Activated effector memory CD4-positive, alpha-beta T cell treated with anti-CD3 and anti-CD28 coated beads, Interleukin-2, amount 50 U/mL, for 16 hours (primary cell): ENCODE measurements at regions not wholly inside any gene's neighbourhood (a gene's known extent, or its start where the extent isn't known, plus 50 kb on each side); places are given as distances from the start of the nearest gene placed in this dataset.

ENCODE experiments used
- DNase-seq: peaks from one replicate; pipeline ENCODE4 v3.0.0-alpha.2; 2020

DNA sequence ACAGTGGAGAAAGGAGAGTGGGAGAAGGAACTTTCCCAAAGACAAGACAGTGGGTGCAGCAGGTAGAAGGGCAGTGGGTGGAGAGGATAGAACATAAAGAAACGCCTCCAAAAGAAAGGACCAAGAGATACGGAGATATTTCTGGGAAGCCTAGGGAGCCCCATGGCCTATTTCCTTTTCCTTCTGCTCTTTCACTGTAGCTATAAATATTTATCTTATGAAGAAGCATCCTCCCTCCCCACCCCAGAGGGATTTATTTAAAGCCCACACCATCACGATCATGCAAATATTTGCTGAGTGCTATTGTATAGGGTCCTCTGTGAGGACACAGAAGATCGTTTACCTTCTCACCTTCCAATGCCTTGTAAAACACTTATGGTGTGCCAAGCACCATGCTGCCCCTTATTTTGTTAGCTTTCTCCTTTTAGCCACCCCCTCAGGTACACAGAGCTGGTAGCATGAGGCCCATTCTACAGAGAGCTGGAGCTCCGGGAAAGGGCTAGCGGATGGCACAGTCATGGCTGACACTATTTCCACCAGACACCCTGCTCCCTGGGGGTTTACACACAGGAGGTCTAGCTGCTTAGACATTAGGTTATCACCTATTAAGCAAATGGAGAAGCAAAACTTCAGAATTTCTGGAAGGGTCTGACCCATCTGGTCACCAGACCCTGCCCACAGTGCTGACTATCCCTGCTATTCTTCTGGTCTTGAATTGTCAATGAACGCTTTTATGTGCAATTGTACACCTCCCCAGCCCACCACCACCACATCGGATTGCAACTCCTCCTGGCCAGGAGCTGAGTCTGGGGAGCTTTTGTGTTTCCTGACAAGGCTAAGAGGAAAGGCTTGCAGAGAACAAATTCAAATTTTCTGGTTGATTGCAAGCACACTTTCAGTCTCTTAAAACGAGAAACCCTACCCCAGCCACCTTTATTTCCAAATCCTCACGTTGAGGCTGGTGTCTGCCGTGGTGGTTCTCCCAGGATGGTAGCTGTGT is 91.8 kb upstream of the KLF7 start:
- no peak for DNase-seq

DNA sequence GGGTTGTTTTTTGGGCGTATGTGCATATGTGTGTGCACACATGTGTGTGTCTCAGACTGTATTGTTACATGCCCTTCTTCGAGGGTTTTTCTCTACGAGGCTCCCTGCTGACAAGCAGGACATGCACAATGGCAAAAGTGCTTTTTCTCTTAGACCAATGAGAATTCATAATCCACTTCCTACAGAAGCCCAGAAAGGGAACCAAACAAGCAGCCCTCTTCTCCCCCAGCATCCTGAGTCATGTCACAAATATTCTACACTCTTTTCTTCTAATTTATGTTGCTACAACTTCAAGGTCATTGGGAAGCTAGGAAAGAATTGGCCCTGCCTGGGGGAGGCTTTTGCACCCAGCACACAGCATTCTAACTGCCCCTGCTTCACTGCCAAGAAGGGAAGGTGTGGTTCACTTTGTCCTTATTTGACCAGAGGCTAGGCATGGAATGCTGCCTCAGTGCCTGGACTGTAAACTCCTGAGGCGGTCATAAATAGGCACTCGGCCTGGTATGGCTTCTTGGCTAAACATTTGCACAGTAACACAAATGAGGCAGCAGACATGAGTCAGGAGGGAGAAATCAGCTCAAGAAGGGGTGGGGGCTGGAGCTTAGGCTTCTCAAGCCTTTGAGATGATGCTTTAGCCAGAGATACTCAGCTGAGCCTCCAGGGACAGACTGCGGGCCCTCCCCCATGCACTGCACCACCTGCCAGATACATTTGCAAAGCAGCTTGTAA is 92.7 kb upstream of the KLF7 start:
- DNase-seq, result no peak

DNA sequence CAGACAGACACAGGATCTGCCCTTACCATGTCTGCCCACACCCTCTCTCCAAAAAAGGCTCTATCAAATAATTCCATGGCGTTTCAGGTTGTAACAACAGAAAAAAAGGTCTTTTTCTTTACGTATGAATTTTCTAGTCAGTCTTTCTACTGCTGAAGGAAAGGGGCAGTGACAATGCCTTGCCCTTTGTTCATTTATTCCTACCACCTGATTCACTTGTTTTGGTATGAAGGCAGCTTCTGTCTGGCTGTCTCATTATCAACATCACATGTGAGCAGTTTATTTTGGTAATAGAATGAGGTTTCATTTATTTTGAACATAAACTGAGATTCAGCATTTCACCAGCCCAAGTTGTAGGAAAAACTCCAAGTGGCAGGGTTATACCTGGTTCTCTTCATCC is 94.3 kb upstream of the KLF7 start:
- DNase-seq, result no peak

DNA sequence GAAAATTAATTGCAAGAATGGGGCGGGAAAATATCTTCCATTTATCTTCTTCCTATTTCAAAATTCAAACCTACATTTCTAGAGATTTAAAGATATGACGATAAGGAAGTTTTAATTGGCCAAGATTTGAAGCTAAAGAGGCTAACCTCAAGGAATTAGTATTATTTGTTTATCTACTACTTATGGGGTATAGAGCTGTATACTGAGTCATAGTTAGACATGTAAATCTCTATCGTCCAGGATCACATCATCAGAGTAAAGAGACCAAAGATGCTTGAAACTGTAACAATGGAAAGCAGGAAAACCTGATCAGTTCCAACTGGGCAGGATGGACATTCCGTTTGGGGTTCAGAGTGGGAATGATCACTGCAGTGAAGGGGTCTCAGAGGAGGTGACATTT is 95.2 kb upstream of the KLF7 start:
- DNase-seq, result no peak

DNA sequence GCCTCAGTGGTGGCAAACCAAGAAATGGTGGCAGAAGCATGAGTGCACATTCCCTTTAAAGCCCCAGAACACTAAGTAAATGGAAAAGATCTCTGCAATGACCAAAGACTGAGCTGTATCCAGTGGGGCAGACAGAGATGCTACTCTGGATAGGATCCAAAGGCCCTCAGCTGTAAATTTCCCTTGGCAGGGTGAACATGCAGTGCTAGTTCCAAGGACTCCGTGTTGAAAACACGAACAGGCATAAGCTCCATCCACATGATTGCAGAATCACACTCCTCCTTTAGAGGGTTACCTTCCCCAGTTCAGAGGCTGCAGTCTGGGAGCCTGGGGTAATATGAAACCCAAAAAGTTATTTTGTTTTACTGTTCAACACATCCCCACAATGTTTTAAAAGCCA is 98.6 kb upstream of the KLF7 start:
- DNase-seq, result no peak

DNA sequence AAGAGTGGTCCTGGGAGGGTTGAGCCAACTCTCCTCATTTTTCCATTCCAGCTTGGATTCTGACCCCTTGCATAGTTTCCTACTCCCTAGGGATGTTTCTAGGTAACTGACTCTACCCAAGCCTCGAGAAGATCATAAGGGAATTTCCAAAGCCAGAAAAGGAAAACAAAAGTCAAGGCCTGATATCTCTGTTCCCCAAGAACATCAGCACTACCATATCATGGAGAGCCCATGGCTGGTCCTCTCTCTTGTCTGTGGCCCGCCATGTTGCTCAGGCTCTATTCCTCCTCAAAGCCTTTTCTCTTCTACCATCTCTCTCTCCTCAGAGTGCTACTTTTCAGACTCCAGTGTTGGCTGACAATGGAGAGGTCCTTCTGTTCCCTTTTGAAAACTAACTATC is 99.6 kb upstream of the KLF7 start:
- no peak for DNase-seq

DNA sequence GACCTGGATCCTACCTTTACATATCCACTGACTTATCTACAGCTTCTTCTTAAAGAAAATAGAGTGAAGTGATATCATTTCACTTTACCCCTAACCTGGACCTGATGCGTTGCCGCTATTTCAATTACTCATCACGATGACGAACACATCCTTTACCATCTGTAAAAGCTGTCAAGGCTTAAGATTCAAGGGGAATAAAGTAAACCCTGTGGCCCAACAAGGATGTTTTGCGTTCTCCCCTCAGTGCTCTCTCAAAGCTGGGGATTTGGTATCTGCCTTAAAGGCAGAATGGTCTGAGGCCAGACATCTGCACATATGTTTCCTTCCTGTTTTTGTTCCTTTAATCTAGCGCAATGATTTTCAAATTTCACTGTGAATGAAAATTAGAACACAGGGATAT is 100.1 kb upstream of the KLF7 start:
- no peak for DNase-seq

DNA sequence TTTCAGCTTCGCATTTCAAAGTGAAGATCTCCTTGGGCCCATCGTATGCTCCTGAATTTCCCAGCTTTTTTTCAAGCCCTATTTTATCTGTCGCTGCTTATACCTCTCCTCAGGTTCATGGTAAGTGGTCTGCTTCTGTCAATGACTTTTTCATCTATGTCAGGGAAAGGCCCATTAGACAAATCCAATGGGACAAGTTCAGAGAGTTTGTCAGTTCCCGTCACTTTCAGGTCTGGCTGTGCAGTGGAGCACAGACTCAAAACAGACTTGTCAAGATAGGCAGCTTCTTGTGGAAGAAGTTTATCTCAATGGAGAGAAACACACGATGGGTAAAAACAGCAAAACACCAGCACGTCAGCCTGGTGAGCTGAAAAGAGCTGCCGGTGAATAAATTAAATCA is 100.9 kb upstream of the KLF7 start:
- no peak for DNase-seq

DNA sequence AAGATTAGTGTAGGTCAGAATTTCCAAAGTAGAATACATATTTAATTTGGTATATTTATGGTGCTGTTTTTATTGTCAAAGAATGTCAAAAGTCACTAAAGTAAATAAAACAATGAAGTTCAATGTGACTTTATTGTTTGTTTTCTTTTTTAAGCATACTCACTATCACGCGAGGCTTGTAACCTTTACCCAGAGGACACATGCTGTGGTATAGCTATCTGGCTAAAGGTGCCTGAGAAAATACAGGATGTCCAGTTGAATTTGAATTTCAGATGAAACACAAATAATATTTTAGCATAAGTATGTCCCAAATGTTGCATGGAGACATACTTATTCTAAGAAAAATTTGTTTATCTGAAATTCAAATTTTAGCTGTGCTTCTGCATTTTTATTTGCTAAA is 103.3 kb upstream of the KLF7 start:
- DNase-seq, result no peak

DNA sequence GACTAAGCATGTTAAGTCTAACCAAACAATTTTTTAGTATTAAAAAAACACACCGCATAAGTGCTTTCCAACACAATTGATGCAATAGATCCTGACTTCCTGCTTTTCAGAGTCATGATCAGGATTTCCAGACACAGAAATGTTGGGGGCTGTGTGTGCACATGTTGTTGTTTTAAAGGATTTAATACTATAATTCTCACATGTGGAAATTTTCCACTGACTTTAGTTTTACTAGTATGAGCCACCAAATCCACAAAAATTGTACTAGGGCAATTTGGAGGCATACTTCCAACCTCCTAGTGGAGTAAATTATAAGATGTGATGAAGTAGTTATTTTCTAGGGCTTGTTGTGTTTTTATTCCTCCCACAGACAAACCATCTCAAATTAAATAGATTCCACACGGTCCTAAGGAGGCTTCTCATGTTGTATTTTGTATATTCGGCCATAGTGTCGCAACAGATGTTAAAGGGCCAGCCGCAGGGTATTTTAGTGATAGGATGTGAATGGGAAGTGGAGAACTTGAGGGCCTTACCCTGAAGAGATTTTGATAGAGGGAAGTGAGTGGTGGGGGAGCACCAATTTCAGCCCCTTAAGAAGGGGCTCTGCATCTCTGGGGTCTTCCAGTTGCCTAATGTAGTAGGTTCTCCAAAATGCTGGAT is 108.9 kb upstream of the KLF7 start:
- DNase-seq, result no peak

DNA sequence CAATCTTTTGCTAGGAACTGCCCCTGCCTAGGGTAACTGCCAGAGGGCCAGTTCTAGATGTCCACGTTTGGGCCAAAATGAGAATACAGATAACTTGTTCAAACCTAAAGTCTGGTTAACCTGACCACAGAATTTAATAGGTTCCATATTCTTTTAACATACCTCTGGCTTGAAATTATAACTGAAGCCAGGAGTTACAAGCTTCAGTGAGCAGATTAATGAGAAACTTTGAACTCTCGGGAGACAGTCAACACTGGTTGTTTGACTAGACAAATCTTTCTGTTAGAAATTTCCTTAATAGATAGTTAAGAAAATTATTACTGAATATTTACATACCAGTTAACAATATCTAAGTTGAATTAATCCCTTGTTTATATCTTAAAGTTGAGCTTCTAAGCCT is 110.0 kb upstream of the KLF7 start:
- DNase-seq, result no peak

DNA sequence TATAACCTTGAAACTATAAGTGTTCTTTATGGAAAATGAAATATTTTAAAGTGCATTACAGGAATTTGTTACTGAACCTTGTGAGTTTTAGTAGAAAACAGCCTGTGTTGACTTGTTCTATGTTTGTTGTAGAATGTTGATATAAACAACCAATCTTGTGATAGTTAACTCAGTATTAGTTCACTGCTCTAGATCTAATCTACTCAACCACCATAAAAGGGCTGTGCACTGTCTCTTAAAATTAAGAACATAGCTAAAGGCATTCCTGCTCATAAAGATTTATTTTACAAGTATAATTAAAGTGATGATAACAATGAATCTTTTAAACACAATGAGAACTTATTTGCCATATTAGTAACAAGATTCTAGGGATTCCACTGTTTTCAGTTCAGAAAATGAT is 110.5 kb upstream of the KLF7 start:
- no peak for DNase-seq

DNA sequence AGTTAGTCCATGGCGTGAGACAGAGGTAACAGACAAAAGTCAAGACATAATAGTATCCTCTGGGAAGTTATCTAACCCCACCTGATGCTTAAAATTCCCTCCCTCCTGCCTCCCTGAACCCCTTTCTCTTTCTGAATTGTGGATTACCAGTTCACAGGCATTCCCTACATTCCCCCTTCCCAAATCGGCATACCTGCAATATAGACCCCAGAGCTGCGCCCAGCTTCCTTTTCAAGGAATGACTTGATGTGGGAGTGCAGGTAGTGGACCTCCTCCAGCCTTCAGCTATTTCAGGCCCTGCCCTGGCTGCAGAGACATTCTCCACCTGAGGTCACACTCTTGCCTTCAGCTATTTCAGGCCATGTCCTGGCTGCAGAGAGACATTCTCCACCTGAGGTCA is 111.1 kb upstream of the KLF7 start:
- DNase-seq, result no peak

DNA sequence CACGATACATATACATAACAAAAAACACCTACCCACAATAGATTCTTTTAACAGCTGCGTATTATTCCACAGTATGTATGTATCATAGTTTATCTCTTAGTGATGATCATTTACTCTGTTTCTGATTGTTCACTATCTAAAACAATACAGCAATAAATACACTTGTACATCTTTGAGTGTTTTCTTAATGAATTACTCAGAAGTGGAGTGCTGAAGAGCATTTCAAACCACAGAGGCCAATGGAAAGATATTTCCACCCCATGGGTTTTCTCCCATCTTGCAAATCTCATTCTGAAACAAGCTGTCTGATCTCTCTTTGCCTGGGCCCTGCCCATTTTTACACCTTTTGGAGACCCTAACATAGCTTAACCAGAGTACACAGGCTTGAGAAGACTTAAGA is 113.8 kb upstream of the KLF7 start:
- DNase-seq, result no peak

DNA sequence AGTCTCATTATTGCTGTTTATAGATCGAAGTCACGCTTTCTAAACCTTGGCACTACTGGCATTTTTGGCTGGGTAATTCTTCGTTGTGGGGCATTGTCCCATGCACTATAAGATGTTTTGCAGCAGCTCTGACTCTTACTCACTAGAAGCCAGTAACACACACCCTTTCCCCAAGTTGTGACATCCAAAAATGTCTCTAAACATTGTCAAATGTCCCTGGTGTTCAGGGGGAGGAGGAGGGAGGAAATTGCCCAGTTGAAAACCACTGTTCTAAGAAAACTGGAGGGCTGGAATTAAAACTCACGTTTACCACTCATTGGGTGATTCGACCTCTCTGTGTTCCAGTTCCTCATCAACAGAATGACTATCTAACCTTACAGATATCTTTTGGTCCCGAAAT is 115.7 kb upstream of the KLF7 start:
- DNase-seq, result no peak

DNA sequence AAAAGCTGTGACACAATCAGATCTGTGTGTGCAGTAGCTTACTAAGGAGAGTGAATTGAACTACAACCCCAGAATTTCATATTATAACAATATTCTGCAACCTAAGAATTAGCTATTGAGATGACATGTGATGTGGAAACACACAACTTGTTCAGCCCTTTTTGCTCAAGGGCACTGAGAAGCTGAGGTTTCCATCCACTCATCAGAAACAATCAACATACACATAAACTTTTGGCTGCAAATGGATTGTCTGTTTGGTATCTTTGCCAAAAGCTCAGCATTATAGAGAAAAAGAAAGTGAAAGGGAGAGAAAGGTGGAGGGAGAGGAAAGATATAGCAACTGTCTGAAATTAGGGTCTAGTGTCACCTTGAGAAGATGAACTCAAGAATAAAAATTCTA is 117.2 kb upstream of the KLF7 start:
- DNase-seq, result no peak

DNA sequence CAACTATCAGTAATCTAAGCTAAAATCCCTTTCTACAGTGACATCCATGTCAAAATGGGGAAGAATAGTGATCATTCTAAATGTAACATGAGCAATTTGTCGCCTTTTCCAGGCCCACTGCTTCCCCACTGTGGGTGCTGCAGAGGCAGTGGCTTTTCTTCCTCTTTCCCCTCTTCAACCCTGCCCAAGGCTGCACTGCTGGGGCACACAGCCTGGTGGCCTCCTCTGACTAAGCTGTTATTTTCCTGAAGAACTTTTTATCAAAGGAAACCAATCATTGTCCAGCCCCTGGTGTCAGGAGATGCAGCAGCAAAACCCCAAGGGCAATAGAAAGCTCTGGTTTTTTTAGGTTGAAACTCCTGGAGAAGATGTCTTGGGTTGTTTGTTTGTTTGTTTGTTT is 117.6 kb upstream of the KLF7 start:
- DNase-seq, result no peak

DNA sequence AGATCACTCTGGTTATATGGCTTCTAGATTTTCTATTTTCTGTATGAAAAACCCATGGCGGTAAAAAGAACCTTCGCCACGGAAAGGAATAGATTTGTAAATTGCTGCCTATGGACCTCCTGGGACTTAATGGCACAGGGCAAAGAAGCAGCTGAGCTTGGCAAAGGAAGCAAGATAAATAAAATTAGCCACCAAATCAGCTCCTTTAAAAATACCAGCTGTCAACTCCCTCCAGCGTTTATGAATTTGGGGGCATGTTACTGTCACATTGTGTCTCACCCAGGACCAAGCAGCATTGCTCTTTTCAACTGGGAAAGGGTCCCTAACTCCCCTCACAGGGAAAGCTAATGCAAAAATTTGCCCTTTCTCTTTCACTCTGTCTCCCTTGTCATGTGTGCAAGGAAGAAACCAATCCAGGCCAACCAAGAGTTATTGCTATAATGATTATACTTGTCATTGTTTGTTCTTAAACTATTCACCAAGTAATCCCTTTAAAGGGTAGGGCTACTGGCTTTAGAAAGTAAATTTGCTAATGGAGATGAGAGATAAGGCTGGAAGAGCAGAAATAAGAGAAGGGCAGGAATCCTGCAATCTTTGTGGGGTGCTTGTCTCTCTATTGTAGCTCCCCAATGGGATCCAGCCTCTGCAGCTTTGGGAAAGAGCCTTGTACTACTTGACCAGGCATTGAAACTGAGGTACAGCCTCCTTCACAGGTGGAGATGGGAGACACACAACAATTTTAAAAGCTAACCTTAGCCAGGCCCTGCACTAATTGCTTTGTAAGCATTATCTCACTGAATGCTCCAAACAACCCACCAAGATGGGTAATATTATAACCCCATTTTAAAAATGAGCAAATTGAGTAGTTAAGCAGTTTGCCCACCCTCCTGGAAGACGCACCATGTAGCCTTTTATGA is 119.1 kb upstream of the KLF7 start:
- no peak for DNase-seq

DNA sequence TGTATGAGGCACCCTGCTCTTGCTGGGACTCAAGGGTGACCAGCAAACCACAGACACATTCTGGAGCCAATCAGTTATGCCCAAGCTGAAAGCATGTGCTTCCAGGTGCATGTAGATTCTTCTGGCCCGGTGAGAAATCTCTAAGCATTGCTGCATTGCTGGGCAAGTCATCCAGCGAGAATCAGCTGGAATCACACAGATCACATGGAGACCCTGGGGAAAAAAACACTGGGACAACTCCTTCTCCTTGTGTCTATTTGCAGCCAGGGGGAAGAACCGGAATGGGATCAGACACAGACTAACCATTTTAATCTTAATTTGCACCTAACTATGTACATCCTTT is 119.7 kb upstream of the KLF7 start:
- DNase-seq, result no peak

DNA sequence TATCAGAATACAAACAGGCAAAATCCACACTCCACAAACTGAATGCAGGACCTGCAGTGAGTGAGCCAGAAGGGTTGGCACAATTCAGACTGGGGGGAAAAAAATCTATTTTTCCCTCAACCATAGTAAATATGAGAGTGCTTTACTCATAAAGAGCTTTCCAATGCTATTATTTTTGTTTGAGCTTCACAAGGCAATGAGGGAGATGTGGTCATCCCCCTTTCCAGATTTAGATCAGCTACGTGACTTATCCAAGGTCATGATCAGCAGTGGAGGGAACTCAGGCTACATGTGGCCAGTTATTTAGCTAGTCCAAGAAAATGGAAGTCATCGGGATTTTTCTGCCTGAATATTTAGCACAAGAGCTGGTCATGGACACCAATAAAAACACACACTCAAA is 120.4 kb upstream of the KLF7 start:
- no peak for DNase-seq

DNA sequence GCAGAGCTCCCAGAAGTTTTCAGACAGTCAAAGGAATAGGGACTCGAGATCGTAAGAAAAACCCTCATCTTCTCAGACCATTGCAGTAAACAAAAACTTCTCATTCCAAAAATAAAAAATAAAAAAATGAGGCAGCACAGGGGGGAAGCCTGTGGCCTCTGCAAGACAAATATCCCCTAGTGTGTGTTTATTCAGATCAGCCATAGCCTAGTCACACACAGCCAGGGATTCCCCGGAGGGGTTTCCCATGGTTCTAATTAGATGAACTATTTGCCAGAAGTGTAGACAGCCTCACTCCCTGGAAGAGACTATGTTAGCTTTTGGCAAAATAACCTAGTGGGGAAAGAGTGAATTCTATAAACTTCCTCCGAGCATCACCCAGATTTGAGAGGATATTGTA is 122.9 kb upstream of the KLF7 start:
- no peak for DNase-seq

DNA sequence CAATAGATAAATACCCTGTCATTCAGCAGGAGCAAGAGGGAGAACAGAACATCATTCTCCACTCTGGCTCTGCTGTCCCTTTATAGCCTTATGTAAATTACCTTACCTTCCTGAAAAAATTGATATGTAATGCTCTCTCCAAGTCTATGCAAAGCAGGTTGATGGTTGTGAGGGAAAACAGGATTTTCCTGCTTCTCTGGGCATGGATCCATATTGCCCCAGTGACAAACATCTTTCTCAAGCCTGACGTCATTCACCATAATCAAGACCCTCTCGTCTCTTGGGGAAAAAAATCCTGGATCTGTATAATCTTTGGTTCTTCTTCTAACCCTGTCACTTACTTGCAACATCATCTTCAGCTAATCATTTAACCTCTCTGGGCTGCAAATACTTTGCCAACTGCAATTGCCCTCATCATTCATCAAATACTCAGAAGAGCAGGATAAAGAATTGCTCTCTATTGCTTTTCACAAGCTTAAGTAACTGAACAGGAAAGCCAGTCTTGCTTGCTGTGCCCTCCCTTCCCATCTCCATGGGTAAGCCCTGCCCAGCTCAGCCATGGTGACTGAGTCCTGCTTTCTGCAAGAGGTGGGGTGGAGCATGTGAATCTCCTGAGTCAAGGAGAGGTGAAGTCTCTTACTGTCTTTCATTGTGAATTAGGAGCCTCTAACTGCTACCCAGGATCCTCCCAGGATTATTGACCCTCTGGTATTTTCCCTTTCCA is 123.7 kb upstream of the KLF7 start:
- no peak for DNase-seq
